GM19467 (cell line): ENCODE measurements at regions not wholly inside any gene's neighbourhood (a gene's known extent, or its start where the extent isn't known, plus 50 kb on each side); places are given as distances from the start of the nearest gene placed in this dataset.
"Not testable (repeated sequence)": the region's sequence is repeated elsewhere in the genome, so short reads cannot be mapped to it uniquely, and the experiment has no call there.

Experiments used
- ATAC-seq: cut with Tn5 transposase; IDR thresholded peaks from one replicate; pipeline ENCODE4 v1.9.1; 2021; ENCODE audit warnings: mild to moderate bottlenecking, moderate library complexity; ENCODE audit not compliant: unreplicated experiment

- no peak for ATAC-seq
Observed at GRCh38 chr5:43837996-43838395, 235.0 kb downstream of the NNT start.

GRCh38 chr5:43837091-43837490 is 234.1 kb downstream of the NNT start:
- ATAC-seq, result no peak

- ATAC-seq, result no peak
Observed at GRCh38 chr5:43833961-43834360, 231.0 kb downstream of the NNT start.

- ATAC-seq, result not testable (repeated sequence)
Observed at GRCh38 chr5:43824325-43824964, 221.5 kb downstream of the NNT start.

- ATAC-seq, result not testable (repeated sequence)
Observed at GRCh38 chr5:43818394-43818793, 215.4 kb downstream of the NNT start.

GRCh38 chr5:43815497-43815896 is 212.5 kb downstream of the NNT start:
- ATAC-seq, result no peak

GRCh38 chr5:43804723-43805122 is 201.7 kb downstream of the NNT start:
- no peak for ATAC-seq

GRCh38 chr5:43804041-43804440 is 201.1 kb downstream of the NNT start:
- no peak for ATAC-seq

DNA sequence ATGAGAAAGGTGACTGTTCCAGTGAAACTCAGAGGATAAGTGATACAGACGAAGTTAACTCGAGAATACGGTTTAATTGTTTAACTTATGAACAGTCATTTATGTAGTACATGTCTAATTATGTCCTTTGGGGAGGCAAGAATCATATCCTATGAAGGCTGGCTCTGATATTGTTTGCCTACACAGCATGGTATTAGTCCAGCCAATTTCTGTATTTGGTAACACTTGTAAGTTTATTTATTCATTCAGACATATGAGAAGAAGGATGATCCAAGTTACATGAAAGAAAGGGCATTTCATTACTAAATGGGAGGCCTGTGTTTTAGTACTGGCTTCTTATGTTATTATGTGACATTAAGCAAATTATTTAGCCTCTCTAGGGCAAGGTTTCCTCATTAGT is 199.7 kb downstream of the NNT start:
- ATAC-seq, result no peak

DNA sequence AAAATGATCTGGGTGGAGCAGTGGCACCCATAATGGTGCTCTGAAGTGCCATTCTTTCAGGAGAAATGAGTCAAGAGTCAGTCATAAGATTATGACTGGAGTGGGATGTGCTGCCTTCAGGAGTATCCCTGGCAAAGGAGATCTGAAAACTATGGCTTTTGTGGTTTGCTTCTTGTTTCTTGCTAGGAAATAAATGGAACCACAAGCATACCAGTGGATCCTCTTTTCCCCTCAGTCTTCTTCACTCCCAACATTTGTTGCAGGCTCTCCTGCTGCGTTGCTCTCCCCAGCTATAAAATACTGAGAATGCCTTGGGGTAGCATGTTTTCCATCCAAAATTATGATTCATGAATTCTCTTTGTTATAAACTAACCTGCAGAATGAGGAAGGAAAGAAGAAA is 199.1 kb downstream of the NNT start:
- no peak for ATAC-seq

DNA sequence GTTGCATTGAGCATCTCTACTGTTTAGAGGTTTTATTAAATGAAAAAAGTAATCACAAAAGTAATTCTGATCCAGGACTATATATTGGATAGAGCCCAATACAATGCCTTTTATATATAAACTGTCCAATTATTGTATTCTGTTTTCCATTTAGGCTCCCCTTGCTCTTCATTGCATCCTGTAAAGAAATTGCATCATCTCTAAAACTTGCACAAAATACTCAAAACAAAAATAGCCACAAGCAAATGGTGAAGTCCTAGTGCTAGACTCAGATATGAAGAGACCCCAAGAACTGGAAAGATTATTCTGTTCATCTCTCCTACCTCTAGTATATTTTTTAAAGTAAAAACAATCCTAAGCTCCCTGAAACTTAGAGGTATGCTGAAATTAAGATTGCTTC is 195.8 kb downstream of the NNT start:
- no peak for ATAC-seq

GRCh38 chr5:43791880-43792279 is 188.9 kb downstream of the NNT start:
- ATAC-seq, result not testable (repeated sequence)

- no peak for ATAC-seq
Observed at GRCh38 chr5:43785198-43785597, 182.2 kb downstream of the NNT start.

- no peak for ATAC-seq
Observed at GRCh38 chr5:43780586-43780985, 177.6 kb downstream of the NNT start.

- no peak for ATAC-seq
Observed at GRCh38 chr5:43774881-43775399, 172.0 kb downstream of the NNT start.

DNA sequence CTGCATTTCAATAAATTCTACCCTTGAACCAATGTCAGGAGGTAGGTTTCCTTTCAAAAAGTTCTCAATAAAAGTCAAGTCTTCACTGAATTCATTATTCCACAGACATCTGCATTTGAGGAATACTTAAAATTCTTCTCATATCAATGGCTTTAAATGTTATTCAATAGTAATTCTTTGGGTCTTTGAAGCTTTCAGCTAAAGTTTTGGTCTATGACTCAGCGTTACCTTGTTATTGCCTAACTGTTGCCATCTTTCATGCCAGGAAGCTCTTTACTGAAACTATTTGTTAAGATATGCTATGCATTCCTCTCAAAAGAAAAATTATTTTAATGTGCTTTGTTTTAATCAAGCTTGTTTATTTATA is 170.5 kb downstream of the NNT start:
- no peak for ATAC-seq

GRCh38 chr5:43772764-43773477 is 169.9 kb downstream of the NNT start:
- ATAC-seq, result no peak

DNA sequence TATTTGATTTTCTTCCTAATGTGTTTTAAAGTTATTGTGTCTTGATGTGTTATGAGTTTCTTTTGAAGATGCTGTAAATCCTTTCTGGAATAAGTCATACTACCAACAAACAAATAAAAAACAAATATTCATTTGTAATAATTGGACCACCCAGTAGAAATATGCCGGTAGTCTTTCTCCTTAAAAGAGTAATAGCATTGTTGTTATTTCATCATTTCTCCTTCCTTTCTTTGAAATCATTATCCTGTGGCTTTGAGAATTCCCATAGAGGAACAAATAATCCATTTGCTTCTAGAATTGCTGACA is 169.4 kb downstream of the NNT start:
- ATAC-seq, result no peak

DNA sequence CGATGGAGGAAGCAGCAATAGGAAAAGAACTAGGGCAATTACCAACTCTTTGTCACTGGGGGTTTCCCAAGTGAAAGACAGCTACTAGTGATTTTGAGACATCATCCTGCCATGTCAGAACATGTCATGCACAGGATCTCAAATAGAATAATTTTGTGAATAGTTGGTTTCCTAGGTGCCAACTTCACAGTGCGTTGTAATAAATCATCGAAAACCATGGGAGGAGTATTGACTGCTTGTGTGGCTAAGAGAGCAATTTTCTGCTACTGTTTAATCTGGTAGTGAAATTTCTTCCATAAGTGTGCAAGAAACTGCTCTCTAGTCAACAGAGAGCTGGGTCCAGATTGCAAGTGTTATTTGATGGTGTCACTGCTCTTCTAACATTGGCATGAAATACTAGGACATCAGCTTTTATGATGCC is 168.6 kb downstream of the NNT start:
- no peak for ATAC-seq

- ATAC-seq, result no peak
Observed at GRCh38 chr5:43769571-43770355, 166.8 kb downstream of the NNT start.
